HG02852 (cell line): ENCODE measurements at regions not wholly inside any gene's neighbourhood (a gene's known extent, or its start where the extent isn't known, plus 50 kb on each side); places are given as distances from the start of the nearest gene placed in this dataset.

Experiments used
- ATAC-seq: cut with Tn5 transposase; IDR thresholded peaks from one replicate; pipeline ENCODE4 v1.9.1; 2021; ENCODE audit warnings: mild to moderate bottlenecking, moderate library complexity; ENCODE audit not compliant: unreplicated experiment

DNA sequence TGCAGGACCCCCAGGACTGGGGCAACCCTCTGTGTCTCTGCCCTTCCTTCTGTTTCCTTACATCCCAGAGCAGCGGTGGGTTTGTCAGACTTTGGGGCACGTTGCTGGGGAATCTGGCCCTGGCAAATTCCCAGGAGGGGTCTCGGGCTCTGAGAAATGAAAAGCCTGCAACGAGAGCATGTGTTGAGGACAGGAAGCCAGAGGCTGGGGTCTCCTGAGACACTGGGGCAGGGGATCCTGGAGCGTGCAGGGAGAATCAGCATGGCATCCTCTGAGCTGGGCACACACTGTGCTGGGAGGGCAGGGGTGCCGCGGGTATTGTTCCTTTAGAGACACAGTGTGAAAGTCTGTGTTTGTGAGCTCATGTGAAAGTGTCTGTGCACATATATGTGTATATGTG, 279.9 kb upstream of the PPP2R2D start:
- ATAC-seq, result no peak

DNA sequence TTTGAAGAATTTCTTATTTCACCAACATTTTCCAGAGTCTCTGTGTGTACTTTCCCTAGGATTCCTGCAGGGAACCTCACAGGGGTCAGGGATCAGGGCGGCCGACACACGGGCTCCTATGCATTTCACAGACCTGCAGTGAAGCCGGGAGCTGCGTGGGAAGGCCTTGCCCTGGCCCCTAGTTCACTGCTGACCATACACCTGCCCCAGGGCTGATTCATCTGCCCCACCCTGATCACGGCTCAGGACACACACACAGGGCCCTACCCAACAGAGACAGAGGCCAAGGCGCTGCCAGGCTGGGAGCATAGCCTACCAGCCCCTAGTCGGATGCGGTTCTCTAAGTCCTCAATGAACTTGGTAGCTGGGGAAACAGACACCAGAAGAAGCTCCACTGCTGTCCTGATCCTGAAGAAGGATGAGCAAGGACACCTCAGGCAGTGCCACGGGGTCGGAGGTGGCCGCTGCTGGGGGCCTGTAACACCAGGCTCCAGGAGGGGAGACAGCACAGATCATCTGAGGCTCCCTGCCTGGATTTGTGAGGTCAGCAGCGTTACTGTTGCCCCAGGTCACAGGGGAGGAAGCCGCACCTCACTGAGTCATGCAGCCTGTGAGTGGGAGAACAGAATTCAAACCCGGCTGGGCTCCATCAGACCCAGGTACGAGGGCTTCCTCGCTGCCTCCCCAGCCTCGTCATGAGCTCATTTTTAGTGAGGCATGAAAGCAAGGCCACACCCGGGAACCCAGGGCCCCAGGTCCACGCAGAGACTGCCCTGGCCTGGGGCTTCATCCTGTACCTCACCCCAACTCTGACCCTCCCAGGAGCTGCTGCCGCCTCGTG, 278.8 kb upstream of the PPP2R2D start:
- ATAC-seq, result no peak

DNA sequence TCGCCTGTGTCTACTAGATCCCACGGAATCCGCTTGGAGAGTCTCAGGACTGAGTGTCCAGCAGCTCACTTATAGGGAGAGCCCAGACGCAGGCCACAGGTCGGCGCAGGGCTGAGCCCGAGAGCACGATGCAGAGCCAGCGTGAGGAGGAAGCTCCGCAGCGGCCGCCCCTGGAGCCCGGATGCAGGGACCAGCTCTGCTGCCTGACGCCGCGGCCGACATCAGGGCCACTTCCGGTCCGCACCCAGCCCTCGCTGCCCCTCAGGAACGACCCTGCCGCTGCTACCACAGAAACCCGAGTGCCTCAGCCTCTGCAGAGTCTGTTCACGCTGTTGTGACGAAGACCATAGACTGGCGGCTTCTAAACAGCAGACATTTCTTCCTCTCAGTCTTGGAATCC, 275.8 kb upstream of the PPP2R2D start:
- no peak for ATAC-seq

DNA sequence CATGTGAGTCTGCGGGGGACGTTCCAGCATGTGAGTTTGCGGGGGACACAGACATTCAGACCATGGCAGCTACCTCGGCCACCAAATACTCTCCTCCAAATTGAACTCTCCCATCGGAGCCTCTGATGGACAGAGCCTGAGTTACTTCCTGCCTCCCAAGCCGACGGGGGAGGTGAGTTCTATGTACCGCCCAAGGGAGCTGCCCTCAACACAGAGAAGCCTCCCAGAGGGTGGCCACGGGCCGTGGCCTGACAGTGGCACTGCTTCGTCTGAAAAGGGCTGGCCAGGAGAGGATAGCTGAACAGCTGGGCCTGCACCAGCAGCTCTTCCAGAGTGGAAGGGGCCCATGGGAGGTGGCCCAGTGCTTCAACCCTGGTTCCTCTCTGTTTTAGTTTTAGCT, 274.5 kb upstream of the PPP2R2D start:
- ATAC-seq, result no peak

DNA sequence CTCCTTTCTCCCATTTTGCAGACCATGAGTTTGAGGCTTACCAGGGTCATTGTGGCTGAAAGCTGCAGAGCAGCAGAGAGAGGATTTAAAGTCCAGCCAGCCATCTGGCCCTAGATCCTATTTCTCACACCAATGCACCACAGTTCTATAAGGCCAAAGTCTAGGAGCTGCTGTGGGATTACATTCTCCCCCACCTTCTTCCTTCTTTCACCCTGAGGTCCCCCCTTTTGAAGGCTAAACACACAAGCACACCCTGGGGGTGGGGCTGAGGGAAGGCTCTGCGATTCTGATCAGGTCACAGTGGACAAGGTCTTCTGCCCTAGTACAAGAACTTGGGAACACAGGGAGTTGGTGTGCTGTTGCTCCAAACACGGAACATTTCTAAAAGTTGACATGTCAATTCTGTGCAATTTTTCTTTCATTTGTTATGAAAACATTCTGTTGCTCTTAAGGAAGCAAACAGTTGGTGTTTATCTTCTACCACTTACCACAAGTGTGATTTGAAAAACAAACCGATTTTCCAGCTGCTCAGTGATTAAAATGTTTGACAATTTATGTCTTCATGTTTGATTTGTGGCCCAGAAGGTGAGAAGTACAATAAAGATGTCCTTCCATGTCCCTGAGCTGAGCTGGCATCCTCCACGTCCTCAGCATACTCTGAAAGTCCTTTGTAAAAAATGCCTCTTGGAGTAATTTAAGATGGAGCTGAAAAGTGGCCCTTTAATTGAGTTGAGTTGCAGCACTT, 271.6 kb upstream of the PPP2R2D start:
- no peak for ATAC-seq

DNA sequence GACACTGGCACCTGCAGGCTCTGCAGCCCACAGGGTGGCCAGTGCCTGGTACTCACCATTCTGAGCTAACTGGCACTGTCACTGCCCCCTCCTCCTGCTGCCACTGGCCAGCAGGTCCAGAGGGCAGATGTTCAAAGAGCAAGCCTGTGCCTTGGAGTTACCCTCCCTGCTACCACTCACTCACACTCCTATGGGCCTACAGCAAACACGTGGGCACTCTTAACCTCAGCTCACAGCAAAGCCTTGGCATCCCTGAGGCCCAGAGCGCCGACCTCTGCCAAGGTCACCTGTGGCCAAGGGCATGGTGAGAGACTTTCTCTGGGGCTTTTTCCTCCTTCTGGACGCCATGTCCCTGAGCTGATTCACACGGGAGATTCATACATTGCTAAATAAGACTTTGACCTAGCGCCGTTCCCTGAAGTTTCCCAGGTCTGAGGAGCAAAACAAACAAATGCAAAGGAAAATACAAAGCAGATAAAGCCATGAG, 270.0 kb upstream of the PPP2R2D start:
- no peak for ATAC-seq

DNA sequence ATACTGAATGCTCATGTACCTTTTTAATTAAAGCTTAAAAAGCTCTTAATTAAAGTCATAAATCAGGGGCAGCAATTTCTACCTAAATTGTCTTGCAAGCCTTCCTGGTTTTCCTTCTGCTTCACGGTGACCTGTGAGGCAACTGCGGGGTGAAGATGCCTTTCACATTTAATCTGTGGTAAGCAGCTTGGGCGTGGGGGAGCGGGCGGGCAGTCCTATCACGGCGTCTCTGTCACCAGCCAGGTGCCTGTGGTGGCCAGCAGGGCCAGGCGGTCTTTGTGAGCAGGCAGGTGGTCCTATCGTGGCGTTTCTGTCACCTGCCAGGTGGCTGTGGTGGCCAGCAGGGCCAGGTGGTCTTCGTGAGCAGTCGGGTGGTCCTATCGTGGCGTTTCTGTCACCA, 269.2 kb upstream of the PPP2R2D start:
- ATAC-seq, result no peak

DNA sequence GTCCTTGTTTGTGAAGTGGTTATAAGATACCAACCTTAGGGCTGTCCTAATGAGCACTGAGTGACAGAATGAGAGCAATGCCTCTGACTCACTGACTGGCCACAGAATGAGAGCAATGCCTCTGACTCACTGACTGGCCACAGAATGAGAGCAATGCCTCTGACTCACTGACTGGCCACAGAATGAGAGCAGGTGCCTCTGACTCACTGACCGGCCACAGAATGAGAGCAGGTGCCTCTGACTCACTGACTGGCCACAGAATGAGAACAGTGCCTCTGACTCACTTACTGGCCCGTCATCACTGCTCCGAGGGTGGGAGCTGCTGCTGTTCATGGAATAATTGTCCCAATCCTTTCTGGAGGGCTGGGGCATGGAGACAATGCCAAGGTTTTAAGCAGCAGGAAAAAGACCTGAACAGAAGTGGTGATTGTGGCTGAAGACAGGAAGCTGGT, 265.2 kb upstream of the PPP2R2D start:
- no peak for ATAC-seq

DNA sequence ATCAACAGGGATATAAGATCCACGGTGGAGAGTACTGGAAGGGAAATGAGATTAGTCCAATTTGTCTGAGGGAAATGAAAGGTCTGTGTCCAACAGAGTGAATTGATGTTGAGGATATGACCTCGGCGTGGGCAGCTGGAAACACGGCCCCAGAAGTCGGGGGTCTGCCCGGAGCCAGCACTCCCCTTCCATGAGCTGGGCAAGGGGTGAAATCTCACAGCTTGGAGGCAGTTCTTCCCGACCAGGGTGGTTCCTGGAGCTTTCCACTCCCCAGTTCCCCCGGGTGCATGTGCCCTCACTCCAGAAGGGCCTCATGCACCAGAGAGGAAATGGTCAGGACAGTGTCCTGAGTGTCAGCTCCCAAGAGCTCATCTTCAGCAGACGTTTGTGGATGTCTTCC, 264.7 kb upstream of the PPP2R2D start:
- no peak for ATAC-seq

DNA sequence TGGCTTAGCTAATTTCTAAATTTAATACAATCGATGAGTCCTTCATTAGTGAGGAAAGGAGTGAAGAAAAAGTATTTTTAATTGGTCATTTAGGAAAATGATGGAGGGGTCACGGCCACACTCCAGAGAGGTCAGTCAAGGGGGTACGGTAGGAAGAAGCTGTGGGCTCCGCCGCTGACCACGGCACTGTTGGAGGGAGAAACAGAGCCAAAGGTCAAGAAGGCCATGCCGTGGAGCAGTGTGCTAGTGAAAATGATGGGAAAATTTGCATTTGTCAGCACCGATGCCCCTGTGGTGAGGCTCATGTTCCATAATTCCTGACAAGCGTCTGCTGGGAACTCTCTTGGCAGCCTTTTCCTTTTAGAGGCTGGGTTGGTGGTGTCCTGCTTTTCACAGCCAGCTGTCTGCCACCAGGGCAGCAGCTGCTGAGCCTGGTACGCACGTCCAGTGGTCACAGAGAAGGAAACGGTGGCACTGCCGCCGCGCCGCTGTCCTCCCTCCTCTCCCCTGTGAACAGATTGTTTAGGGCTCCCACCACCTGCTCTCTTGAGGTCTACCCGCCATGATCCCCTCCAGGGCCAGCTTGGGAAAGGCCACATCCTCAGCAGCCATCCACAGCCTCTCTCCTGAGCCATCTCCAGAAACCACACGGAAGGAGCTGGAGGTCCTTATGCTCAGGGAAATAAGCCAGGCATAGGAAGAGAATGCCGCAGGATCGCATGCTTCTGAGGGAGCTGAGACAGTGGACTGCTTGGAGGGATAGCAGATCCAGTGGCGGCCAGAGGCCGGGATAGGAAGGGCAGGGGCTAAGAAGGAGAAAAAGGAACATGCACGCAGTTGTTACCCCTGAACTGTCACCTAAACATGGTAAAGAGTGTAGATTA, 263.7 kb upstream of the PPP2R2D start:
- ATAC-seq, result no peak

DNA sequence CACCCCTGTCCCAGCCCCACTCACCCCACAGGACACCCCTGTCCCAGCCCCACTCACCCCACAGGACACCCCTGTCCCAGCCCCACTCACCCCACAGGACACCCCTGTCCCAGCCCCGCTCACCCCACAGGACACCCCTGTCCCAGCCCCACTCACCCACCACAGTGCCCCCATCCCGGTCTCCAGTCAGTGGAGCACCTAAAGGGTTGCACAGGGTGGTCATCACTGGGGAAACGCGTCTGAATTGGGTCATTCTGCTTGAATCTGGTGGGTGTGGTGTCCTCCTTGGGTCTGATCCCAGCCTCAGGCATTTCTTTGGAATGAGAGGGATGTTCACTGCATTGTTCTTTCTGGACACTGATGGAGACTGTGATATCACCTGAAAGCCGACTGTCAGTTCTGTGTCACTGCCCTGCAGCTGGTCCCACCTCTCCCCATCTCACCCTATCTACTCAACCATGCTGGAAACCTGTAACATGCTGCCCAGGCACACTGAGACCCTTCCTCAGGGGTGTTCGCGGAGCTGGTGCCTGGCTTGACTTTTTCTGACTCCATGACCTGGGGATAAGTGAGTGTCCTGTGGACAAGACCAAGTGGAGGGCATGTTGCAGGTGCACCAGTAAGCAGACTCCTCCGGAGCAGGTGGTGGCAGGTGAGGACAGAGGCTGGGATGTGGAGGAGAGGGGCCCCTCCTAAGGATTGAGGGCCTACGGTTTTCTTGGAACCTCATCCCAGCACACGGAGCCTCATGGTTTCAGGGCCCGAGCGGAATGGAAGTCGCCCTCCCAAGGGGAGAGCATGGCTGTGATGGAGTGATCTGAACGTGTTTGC, 262.5 kb upstream of the PPP2R2D start:
- ATAC-seq, result no peak

DNA sequence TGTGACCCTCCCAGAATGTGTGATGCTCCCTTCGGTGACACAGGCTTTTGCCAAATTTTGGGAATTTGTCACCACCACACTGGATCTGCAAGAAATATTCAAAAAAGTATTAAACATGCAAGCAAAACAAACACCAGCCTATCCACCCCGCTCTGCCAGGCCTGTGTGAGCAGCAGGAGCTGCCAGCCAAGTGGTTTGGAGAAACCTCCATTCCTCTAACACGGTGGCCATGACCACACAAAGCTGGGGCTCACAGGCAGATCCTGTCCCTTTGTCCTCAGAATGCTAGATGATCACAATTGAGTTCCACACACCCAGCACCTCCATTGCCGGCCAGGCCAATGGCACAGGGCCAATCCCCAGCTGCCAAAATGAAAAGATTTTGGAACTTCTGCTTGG, 261.9 kb upstream of the PPP2R2D start:
- no peak for ATAC-seq

DNA sequence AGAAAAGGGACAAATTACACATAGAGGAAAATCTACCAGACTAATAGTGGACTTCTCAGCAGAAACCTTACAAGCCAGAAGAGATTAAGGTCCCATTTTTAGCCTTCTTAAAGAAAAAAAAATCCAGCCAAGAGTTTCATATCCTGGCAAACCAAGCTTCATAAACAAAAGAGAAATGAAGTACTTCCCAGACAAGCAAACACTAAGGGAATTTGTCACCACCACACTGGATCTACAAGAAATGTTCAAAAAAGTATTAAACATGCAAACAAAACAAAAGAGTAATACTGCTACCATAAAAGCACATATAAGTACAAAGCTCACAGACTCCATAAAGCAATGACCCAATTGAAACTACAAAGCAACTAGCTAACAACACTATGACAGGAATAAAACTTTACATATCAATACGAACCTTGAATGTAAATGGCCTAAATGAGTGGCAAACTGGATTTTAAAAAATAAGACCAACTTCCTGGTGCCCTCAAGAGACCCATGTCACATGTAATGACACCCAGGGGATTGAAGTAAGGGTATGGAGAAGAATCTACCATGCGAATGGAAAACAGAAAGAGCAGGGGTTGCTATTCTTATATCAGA, 260.7 kb upstream of the PPP2R2D start:
- ATAC-seq, result no peak

DNA sequence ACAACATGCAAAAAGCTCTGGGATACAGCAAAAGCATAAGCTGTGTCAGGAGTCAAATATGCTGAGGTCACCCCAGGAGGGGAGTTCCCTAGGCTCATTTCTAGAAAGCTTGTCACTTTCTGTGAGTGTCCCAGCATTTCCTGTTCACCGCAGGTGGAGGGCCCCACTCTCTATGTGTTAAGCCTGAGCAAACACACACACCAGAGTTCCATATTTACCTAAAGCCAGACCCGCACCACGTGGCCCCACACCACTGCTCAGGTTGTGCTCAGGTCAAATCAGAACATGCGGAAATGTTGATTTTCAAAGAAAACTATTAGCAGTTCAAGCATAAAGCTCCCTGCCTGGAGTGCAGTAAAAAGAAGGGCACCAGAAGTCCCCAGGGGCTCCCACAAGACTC, 259.6 kb upstream of the PPP2R2D start:
- peak; percentile 99 for ATAC-seq

DNA sequence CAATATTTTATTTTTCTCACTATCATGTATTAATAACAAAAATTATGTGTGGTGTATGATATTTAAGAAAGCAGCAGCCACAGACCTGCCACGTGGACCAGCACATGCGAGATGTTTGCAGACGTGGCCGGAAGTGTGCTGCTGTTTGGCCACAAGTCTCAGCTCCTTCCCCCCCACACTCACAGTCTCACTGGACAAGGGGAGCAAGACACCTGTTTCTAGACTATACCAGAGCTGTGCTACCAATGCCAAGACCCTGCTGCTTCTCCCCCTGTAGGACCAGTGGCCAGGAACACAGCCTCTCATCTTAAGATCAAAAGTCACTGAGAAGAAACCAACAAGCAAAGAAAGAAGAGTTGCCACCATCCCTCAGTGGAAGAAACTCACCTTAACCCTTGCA, 258.9 kb upstream of the PPP2R2D start:
- ATAC-seq, result no peak

DNA sequence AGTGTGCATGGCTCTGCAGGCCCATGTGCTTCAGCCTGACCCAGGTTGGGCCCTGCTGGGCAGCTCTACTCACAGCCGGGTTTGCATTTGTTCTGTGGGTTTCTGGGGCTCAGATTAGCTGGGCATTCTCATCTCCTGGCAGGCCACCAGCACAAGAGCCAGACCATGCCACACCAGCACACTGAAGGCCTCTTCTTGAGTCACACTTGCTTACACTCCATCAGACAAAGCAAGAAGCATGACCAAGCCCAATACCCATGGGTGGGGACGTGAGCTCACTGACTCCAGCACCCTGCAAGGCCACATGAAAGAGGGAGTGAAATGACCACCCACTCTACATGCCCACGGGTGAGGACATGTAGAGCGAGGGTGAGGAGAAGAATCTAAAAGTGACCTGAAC, 257.8 kb upstream of the PPP2R2D start:
- no peak for ATAC-seq

DNA sequence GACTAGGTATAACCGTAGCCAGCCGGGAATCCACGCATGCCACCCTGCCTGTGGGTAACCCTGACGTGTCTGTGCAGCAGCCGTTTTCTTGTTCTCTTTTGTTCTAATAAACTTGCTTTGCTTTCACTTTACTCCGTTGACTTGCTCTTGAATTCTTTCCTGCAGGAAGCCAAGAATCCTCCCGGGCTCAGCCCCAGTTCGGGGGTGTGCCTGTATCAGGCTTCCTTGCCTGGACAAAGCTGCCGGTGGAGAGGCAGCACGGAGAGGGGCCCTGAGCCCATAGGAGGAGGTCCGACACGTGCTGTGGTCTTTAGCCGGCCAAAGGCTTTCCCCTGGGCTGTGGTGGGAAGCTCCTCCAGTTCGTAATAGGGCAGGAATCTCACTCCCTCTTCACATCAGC, 256.5 kb upstream of the PPP2R2D start:
- no peak for ATAC-seq

DNA sequence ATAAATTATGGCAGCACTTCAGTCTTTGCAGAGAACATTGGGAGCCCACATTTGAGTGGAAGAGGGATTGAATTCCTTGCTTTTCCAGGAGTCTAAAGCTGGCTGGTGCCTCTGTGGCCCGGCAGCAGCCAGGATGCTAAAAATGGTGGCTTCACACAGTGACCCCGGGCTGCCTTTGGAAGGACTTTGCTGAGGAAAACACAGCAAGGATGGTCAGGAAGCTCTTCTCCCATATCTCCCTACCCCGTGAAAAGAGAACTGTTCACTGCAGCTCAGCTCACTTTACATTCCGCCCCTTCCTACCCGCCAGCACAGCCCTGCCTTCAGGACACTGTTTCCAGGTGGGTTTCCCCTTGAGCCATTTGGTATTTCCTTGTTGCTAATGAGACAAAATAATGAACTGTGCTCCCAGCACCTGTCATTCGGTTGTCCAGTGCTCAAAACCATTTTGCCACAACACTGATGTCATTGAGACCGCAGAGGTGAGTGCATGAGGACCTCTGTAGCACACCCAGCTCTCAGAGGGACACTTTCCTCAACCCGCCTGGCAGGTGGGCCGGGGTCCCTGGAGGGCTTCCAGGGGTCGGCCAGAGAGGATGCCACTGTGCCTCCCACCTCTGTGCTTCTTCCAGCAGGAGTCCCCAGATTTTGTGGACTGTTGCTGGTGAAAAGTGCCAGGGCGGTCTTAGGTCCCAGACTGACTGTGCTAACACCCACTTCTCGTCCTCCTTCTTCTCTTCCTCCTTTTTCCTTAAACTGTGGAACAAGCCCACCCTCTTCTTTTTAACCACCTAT, 255.7 kb upstream of the PPP2R2D start:
- ATAC-seq, result no peak

DNA sequence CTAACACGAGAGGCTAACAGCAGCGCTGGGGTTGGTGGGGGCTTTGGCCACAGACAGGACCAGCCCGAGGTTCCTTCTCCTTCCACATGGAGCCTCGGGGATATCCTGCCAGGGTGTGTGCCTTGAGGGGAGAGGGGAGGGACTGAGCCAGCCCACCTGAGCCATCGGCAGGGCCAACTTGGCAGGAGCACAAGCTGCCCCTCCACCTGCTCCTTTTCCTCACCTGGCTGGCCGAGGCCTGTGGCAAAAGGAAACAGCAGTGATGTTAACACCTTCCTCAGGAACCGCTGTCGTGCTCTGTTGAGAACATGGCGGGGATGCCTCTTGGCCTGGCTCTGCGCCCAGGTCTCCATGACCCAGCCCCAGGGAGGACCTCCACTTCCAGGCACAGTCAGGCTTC, 255.1 kb upstream of the PPP2R2D start:
- no peak for ATAC-seq
